ENCODE measurements at regions not wholly inside any gene's neighbourhood (a gene's known extent, or its start where the extent isn't known, plus 50 kb on each side); places are given as distances from the start of the nearest gene placed in this dataset.

- TF ChIP-seq ZNF274 (IDR thresholded peaks at IDR 0.05; ENCODE audit: low read depth, low read length) = no peak
- TF ChIP-seq YY1 (IDR thresholded peaks at IDR 0.05; ENCODE audit: insufficient read depth, insufficient read length) = no peak
- no peak for TF ChIP-seq SUZ12 (IDR thresholded peaks at IDR 0.05; ENCODE audit: extremely low read depth, insufficient read depth, insufficient read length)
Measured at GRCh38 chr7:25521236-25521635, 292.9 kb upstream of the NPVF start.

All from NT2/D1 (cell line).